ENCODE measurements at regions not wholly inside any gene's neighbourhood (a gene's known extent, or its start where the extent isn't known, plus 50 kb on each side); places are given as distances from the start of the nearest gene placed in this dataset.
A peak's percentile ranks its signal among the peaks of the same experiment; 100 is the strongest.

GRCh38 chr5:16013334-16014065 is 166.1 kb downstream of the MARCHF11 start:
- Histone ChIP-seq H3K27ac (no peak overlapping the region), H3K4me1 (no peaks in the 10 kb centered on the region), H3K9me3 (peaks cover 0 to 28% (median 11%) of the 10 kb centered on the region in 4 donors), H3K4me3 (no peak overlapping the region), H3K27me3 (no peaks in the 10 kb centered on the region), H3K36me3 (no peaks in the 10 kb centered on the region)
- intact Hi-C loops (cut with DNase I; ENCODE audit: low total_unique reads): no loop called here
- no peak for TF ChIP-seq EP300 (IDR thresholded peaks at IDR 0.05)
- DNase-seq: no peak
- 60 to 72% (median 66%) methylated on average over 3 of the region's 3 CpGs for WGBS, 5 donors

DNA sequence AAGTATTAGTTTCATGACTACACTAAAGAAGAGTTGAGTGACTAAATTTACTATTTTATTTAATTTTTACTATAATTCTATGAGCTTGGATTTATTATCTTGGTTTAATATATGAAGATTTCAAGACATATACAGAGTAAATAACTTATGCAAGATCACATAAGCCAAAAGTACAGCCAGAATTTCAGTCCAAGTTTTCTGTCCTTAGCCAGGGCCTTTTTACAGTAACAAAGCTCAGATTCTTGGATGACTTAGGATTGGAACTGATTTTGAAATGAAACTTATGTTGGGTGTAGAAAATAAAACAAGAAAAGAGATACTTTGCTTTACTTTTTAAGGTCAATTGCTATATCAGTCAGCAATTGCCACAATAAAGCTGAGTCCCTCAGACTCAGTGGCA is 170.3 kb downstream of the MARCHF11 start:
- Histone ChIP-seq H3K36me3 (no peaks in the 10 kb centered on the region), H3K27ac (no peak overlapping the region), H3K4me1 (no peaks in the 10 kb centered on the region), H3K27me3 (no peaks in the 10 kb centered on the region), H3K4me3 (no peak overlapping the region), H3K9me3 (peaks cover 0 to 24% (median 11%) of the 10 kb centered on the region in 4 donors)
- TF ChIP-seq EP300 (IDR thresholded peaks at IDR 0.05): no peak
- TF ChIP-seq, protein P1, sequence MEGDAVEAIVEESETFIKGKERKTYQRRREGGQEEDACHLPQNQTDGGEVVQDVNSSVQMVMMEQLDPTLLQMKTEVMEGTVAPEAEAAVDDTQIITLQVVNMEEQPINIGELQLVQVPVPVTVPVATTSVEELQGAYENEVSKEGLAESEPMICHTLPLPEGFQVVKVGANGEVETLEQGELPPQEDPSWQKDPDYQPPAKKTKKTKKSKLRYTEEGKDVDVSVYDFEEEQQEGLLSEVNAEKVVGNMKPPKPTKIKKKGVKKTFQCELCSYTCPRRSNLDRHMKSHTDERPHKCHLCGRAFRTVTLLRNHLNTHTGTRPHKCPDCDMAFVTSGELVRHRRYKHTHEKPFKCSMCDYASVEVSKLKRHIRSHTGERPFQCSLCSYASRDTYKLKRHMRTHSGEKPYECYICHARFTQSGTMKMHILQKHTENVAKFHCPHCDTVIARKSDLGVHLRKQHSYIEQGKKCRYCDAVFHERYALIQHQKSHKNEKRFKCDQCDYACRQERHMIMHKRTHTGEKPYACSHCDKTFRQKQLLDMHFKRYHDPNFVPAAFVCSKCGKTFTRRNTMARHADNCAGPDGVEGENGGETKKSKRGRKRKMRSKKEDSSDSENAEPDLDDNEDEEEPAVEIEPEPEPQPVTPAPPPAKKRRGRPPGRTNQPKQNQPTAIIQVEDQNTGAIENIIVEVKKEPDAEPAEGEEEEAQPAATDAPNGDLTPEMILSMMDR (IDR thresholded peaks at IDR 0.05): no peak
- TF ChIP-seq POLR2AphosphoS5 (IDR thresholded peaks at IDR 0.05): no peak
- no peak for TF ChIP-seq POLR2A (IDR thresholded peaks at IDR 0.05)
- intact Hi-C loops (cut with DNase I; ENCODE audit: low total_unique reads): no loop called here
- peak in 1 of 2 donors; percentile 14 for DNase-seq

DNA sequence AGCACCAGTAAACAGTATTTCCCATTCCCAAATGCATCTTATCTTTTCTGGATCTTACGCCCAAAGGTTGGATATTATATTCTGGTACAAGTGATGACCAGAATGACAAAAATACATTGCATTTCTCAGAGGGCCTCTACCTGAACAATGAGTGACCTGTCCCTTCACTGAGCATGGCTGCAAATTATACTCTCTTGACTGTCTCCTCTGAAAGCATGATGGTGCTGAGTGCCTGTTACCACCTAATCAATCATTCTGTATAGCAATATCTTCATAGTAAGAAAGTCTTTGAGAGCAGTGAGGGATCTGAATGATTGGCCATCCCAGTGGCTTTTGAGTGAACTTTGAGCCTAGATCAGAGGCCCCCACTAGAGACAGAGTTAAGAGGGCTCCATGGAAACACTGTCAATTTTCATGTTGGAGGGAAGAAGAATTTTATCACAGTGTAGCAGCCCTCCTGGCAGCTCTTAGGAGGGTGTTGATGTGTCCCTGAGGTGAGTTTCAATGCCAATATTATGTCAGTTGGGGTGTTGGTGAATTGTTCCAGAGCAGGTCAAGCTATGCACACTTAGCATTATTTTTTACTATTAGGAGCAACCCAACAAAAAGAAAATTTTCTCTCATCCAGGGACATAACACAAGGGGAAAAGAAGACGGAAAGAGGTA is 171.7 kb downstream of the MARCHF11 start:
- intact Hi-C loops (cut with DNase I; ENCODE audit: low total_unique reads): no loop called here
- Histone ChIP-seq H3K36me3 (no peaks in the 10 kb centered on the region), H3K27ac (no peak overlapping the region), H3K4me3 (no peak overlapping the region), H3K4me1 (no peaks in the 10 kb centered on the region), H3K27me3 (no peaks in the 10 kb centered on the region), H3K9me3 (peaks cover 0 to 24% (median 12%) of the 10 kb centered on the region in 4 donors)
- TF ChIP-seq POLR2AphosphoS5 (IDR thresholded peaks at IDR 0.05): no peak
- TF ChIP-seq POLR2A (IDR thresholded peaks at IDR 0.05): no peak
- TF ChIP-seq EP300 (IDR thresholded peaks at IDR 0.05): no peak
- TF ChIP-seq, protein P1 (IDR thresholded peaks at IDR 0.05): no peak
- WGBS, 5 donors: 88 to 96% (median 92%) methylated on average over 2 of the region's 2 CpGs
- no peak for DNase-seq

DNA sequence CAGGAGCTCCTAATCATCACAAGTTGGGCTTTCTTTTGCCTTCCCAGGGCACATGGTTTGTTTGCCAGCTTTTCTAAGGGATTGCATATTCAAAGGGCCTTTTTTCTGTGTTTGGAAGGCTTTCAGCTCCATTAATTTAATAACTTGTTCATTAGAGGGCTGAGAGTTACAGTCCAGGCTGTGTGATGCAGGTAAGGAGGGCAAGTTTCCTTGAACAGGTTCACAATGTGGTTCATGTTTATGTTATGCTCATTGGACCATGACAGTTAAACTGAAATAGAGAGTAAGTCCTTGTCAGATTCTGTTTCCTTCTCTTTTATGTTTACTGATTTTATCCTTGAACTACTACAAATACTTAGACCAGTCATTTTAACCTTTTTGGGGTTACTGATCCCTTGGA is 174.4 kb downstream of the MARCHF11 start:
- H3K36me3 ChIP-seq: no peaks in the 10 kb centered on the region
- intact Hi-C loops (cut with DNase I; ENCODE audit: low total_unique reads): no loop called here
- H3K4me1 ChIP-seq: no peaks in the 10 kb centered on the region
- DNase-seq: no peak
- no peak overlapping the region for H3K27ac ChIP-seq
- H3K9me3 ChIP-seq: peaks cover 0 to 25% (median 13%) of the 10 kb centered on the region in 4 donors
- H3K27me3 ChIP-seq: no peaks in the 10 kb centered on the region
- H3K4me3 ChIP-seq: no peak overlapping the region
- TF ChIP-seq EP300 (IDR thresholded peaks at IDR 0.05) (no peak), POLR2A (IDR thresholded peaks at IDR 0.05) (no peak), POLR2AphosphoS5 (IDR thresholded peaks at IDR 0.05) (no peak)
- TF ChIP-seq, protein P1 (IDR thresholded peaks at IDR 0.05): no peak

DNA sequence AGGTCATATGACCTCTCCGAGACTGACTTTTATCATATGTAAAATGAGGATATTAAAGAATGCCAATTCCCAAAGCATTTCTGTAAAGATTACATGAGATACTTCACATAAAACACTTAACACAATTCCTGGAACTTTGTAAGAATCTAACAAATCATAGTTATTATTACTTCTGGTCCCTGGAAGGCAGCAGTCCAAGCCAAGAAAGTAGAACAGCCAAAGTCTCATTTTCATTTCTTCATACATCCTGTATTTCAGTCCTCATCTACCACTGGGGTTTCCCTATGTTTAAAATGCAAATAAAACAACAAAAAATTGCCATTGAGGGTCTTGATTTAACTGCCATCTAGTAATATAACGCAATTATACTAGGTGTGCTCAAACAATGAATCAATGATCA is 179.5 kb downstream of the MARCHF11 start:
- TF ChIP-seq, protein P1 (IDR thresholded peaks at IDR 0.05): no peak
- TF ChIP-seq POLR2AphosphoS5 (IDR thresholded peaks at IDR 0.05): no peak
- TF ChIP-seq POLR2A (IDR thresholded peaks at IDR 0.05): no peak
- TF ChIP-seq EP300 (IDR thresholded peaks at IDR 0.05): no peak
- intact Hi-C loops (cut with DNase I; ENCODE audit: low total_unique reads): no loop called here

More for the DNA sequence above, 179.5 kb downstream of the MARCHF11 start:
- no peaks in the 10 kb centered on the region for H3K36me3 ChIP-seq
- no peak overlapping the region for H3K27ac ChIP-seq
- peaks cover 0 to 7% (median 0%) of the 10 kb centered on the region in 4 donors for H3K9me3 ChIP-seq
- 60 to 87% (median 83%) methylated on average over 2 of the region's 2 CpGs for WGBS, 5 donors
- no peaks in the 10 kb centered on the region for H3K27me3 ChIP-seq
- H3K4me1 ChIP-seq: no peaks in the 10 kb centered on the region
- H3K4me3 ChIP-seq: no peak overlapping the region
- peak in 1 of 2 donors; percentile 16 for DNase-seq
